ENCODE measurements at regions not wholly inside any gene's neighbourhood (a gene's known extent, or its start where the extent isn't known, plus 50 kb on each side); places are given as distances from the start of the nearest gene placed in this dataset.

DNA sequence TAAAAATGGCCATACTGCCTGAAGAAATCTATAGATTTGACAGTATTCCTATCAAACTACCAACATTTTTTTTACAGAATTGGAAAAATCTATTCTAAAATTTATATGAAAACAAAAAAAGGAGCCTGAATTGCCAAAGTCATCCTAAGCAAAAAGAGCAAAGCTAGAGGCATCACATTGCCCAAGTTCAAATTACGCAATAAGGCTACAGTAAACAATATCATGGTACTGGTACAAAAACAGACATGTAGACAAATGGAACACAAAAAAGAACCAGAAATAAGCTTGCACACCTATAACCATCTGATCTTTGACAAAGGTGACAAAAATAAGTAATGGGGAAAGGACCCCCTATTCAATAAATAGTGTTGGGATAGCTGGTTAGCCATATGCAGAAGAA is 50.2 kb upstream of the THSD7B start:
- no peak overlapping the region for H3K27ac ChIP-seq (ENCODE audit: low read depth, low read length)
- no peaks in the 10 kb centered on the region for H3K4me1 Mint-ChIP-seq
- no peaks in the 10 kb centered on the region for H3K9me3 ChIP-seq (ENCODE audit: control insufficient read depth, low read length)
- TF ChIP-seq, protein P1, sequence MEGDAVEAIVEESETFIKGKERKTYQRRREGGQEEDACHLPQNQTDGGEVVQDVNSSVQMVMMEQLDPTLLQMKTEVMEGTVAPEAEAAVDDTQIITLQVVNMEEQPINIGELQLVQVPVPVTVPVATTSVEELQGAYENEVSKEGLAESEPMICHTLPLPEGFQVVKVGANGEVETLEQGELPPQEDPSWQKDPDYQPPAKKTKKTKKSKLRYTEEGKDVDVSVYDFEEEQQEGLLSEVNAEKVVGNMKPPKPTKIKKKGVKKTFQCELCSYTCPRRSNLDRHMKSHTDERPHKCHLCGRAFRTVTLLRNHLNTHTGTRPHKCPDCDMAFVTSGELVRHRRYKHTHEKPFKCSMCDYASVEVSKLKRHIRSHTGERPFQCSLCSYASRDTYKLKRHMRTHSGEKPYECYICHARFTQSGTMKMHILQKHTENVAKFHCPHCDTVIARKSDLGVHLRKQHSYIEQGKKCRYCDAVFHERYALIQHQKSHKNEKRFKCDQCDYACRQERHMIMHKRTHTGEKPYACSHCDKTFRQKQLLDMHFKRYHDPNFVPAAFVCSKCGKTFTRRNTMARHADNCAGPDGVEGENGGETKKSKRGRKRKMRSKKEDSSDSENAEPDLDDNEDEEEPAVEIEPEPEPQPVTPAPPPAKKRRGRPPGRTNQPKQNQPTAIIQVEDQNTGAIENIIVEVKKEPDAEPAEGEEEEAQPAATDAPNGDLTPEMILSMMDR (conservative IDR thresholded peaks at IDR 0.05): no peak
- H3K36me3 Mint-ChIP-seq (ENCODE audit: low read depth): no peaks in the 10 kb centered on the region
- H3K36me3 ChIP-seq (ENCODE audit: control insufficient read depth, insufficient read depth, low read length): no peaks in the 10 kb centered on the region
- H3K27me3 ChIP-seq (ENCODE audit: control insufficient read depth, insufficient read depth, low read length, poor library complexity, severe bottlenecking): peaks cover 14% of the 10 kb centered on the region
- DNase-seq: no peak
- peaks cover 13% of the 10 kb centered on the region for H3K27me3 Mint-ChIP-seq (ENCODE audit: insufficient read depth)
- no peaks in the 10 kb centered on the region for H3K4me1 ChIP-seq (ENCODE audit: control insufficient read depth, insufficient read depth, low read length)
- no peaks in the 10 kb centered on the region for H3K9me3 Mint-ChIP-seq
- 95% methylated on average over 1 of the region's 1 CpG; no CpG with 5 or more reads in 1 of the 2 experiments for WGBS, 2 experiments (ENCODE audit: insufficient coverage in 1 of 2, insufficient read length in 1 of 2)
- H3K4me3 ChIP-seq (ENCODE audit: low read length): no peak overlapping the region
- H3K4me3 Mint-ChIP-seq: no peak overlapping the region
- no peak overlapping the region for H3K27ac Mint-ChIP-seq
- no peak overlapping the region for H3K9ac ChIP-seq (ENCODE audit: extremely low read depth, low read length, poor library complexity, severe bottlenecking)

DNA sequence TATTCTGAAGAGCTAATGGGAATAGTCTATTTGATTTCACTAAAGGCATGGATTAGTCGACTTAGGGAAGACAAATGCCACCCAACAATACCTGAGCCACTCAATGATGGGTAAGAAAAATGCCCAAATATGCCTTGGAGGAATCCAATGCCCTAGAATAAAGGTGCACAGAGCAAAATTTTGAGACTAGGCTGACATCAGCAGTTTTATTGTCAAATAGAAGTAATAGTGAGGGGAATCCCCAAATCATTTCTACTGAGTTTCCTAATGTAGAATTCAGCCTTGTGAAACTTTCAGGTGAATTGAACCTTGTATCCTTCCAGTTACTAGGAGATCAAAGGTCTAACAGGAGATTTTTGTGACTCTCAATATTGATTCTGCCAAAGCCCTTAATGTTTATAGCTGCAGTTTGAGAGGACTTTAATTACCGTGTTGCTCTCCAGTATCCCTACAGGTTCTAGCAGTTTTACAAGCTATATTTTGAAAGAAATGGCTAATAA is 50.8 kb upstream of the THSD7B start:
- Mint-ChIP-seq H3K9me3 (no peaks in the 10 kb centered on the region), H3K36me3 (ENCODE audit: low read depth) (no peaks in the 10 kb centered on the region), H3K4me3 (no peak overlapping the region), H3K27ac (no peak overlapping the region), H3K4me1 (no peaks in the 10 kb centered on the region), H3K27me3 (ENCODE audit: insufficient read depth) (peaks cover 15% of the 10 kb centered on the region)
- no peak for DNase-seq
- no peaks in the 10 kb centered on the region for H3K4me1 ChIP-seq (ENCODE audit: control insufficient read depth, insufficient read depth, low read length)
- H3K4me3 ChIP-seq (ENCODE audit: low read length): no peak overlapping the region
- no peak overlapping the region for H3K27ac ChIP-seq (ENCODE audit: low read depth, low read length)
- no peaks in the 10 kb centered on the region for H3K36me3 ChIP-seq (ENCODE audit: control insufficient read depth, insufficient read depth, low read length)
- TF ChIP-seq, protein P1 (conservative IDR thresholded peaks at IDR 0.05): no peak
- WGBS, 2 experiments (ENCODE audit: insufficient coverage in 1 of 2, insufficient read length in 1 of 2): 71 to 86% methylated on average over 1 to 2 of the region's 2 CpGs
- no peak overlapping the region for H3K9ac ChIP-seq (ENCODE audit: extremely low read depth, low read length, poor library complexity, severe bottlenecking)
- H3K27me3 ChIP-seq (ENCODE audit: control insufficient read depth, insufficient read depth, low read length, poor library complexity, severe bottlenecking): peaks cover 14% of the 10 kb centered on the region
- H3K9me3 ChIP-seq (ENCODE audit: control insufficient read depth, low read length): no peaks in the 10 kb centered on the region

DNA sequence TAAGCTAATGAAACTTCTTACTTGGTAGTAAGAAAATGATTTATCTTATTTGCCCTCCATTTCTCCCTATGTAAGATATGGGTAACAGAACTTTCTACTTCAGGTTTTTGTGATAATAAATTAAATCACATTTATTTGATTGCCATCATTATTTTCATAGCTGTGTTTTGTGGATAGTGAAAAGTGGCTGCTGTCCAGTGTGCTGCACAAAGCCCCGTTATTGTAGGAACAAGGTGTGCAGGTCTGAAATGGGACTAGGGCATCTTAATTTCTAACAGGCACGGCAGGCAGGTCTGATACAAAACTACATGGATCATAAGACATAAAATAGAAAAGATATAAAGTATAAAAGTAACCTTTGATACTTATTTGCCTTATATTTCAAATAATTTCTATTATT is 51.6 kb upstream of the THSD7B start:
- Histone ChIP-seq H3K9me3 (ENCODE audit: control insufficient read depth, low read length) (no peaks in the 10 kb centered on the region), H3K9ac (ENCODE audit: extremely low read depth, low read length, poor library complexity, severe bottlenecking) (no peak overlapping the region), H3K4me3 (ENCODE audit: low read length) (no peak overlapping the region), H3K27me3 (ENCODE audit: control insufficient read depth, insufficient read depth, low read length, poor library complexity, severe bottlenecking) (peaks cover 14% of the 10 kb centered on the region), H3K27ac (ENCODE audit: low read depth, low read length) (no peak overlapping the region), H3K36me3 (ENCODE audit: control insufficient read depth, insufficient read depth, low read length) (no peaks in the 10 kb centered on the region), H3K4me1 (ENCODE audit: control insufficient read depth, insufficient read depth, low read length) (no peaks in the 10 kb centered on the region)
- no peak overlapping the region for H3K27ac Mint-ChIP-seq
- H3K9me3 Mint-ChIP-seq: no peaks in the 10 kb centered on the region
- no peaks in the 10 kb centered on the region for H3K4me1 Mint-ChIP-seq
- DNase-seq: no peak
- TF ChIP-seq, protein P1 (conservative IDR thresholded peaks at IDR 0.05): no peak
- no peak overlapping the region for H3K4me3 Mint-ChIP-seq
- H3K27me3 Mint-ChIP-seq (ENCODE audit: insufficient read depth): peaks cover 13% of the 10 kb centered on the region
- no peaks in the 10 kb centered on the region for H3K36me3 Mint-ChIP-seq (ENCODE audit: low read depth)
- 92% methylated on average over 2 of the region's 2 CpGs; no CpG with 5 or more reads in 1 of the 2 experiments for WGBS, 2 experiments (ENCODE audit: insufficient coverage in 1 of 2, insufficient read length in 1 of 2)
